HG03103 (cell line): ENCODE measurements at regions not wholly inside any gene's neighbourhood (a gene's known extent, or its start where the extent isn't known, plus 50 kb on each side); places are given as distances from the start of the nearest gene placed in this dataset.
"Not testable (repeated sequence)": the region's sequence is repeated elsewhere in the genome, so short reads cannot be mapped to it uniquely, and the experiment has no call there.

Experiments
- ATAC-seq: cut with Tn5 transposase; IDR thresholded peaks from one replicate; pipeline ENCODE4 v1.9.1; 2021; ENCODE audit warnings: low read depth; ENCODE audit not compliant: unreplicated experiment

- ATAC-seq: not testable (repeated sequence)
Measured at GRCh38 chr15:30688684-30689083, 62.8 kb downstream of the ARHGAP11B start.

GRCh38 chr15:30690153-30690552 lies 64.2 kb downstream of the ARHGAP11B start:
- ATAC-seq: not testable (repeated sequence)

GRCh38 chr15:30695811-30696210 lies 69.9 kb downstream of the ARHGAP11B start:
- ATAC-seq: not testable (repeated sequence)

GRCh38 chr15:30696439-30697314 lies 70.7 kb downstream of the ARHGAP11B start:
- ATAC-seq: peak; percentile 67

GRCh38 chr15:30697315-30697685 lies 71.4 kb downstream of the ARHGAP11B start:
- ATAC-seq: peak; percentile 44

GRCh38 chr15:30700006-30700597 lies 74.2 kb downstream of the ARHGAP11B start:
- ATAC-seq: not testable (repeated sequence)

- not testable (repeated sequence) for ATAC-seq
Measured at GRCh38 chr15:30707976-30708685, 82.2 kb downstream of the ARHGAP11B start.

GRCh38 chr15:30708809-30709208 lies 82.9 kb downstream of the ARHGAP11B start:
- ATAC-seq: not testable (repeated sequence)

- not testable (repeated sequence) for ATAC-seq
Measured at GRCh38 chr15:30718038-30718643, 92.2 kb downstream of the ARHGAP11B start.

- not testable (repeated sequence) for ATAC-seq
Measured at GRCh38 chr15:30719363-30719762, 93.4 kb downstream of the ARHGAP11B start.

GRCh38 chr15:30720825-30721224 lies 94.9 kb downstream of the ARHGAP11B start:
- not testable (repeated sequence) for ATAC-seq

GRCh38 chr15:30721529-30721928 lies 95.6 kb downstream of the ARHGAP11B start:
- ATAC-seq: not testable (repeated sequence)

- not testable (repeated sequence) for ATAC-seq
Measured at GRCh38 chr15:30723540-30724175, 97.7 kb downstream of the ARHGAP11B start.

GRCh38 chr15:30729880-30730590 lies 104.1 kb downstream of the ARHGAP11B start:
- not testable (repeated sequence) for ATAC-seq

- ATAC-seq: not testable (repeated sequence)
Measured at GRCh38 chr15:30730633-30731032, 104.7 kb downstream of the ARHGAP11B start.

- ATAC-seq: not testable (repeated sequence)
Measured at GRCh38 chr15:30732100-30732499, 106.2 kb downstream of the ARHGAP11B start.

GRCh38 chr15:30735884-30736564 lies 110.1 kb downstream of the ARHGAP11B start:
- ATAC-seq: not testable (repeated sequence)

- not testable (repeated sequence) for ATAC-seq
Measured at GRCh38 chr15:30742796-30743195, 116.9 kb downstream of the ARHGAP11B start.

GRCh38 chr15:30749048-30749447 lies 123.1 kb downstream of the ARHGAP11B start:
- ATAC-seq: not testable (repeated sequence)
